Erythroblast (primary cell): ENCODE measurements at regions not wholly inside any gene's neighbourhood (a gene's known extent, or its start where the extent isn't known, plus 50 kb on each side); places are given as distances from the start of the nearest gene placed in this dataset.

Source experiments
- GATA1 ChIP-seq: IDR thresholded peaks from 2 replicates; pipeline ENCODE4 v1.6.1; 2011; ENCODE audit warnings: low read depth, mild to moderate bottlenecking, control low read depth, low read length, moderate library complexity
- POLR2A ChIP-seq: IDR thresholded peaks from 2 replicates; pipeline ENCODE4 v1.6.1; 2011; ENCODE audit warnings: mild to moderate bottlenecking, low read length

DNA sequence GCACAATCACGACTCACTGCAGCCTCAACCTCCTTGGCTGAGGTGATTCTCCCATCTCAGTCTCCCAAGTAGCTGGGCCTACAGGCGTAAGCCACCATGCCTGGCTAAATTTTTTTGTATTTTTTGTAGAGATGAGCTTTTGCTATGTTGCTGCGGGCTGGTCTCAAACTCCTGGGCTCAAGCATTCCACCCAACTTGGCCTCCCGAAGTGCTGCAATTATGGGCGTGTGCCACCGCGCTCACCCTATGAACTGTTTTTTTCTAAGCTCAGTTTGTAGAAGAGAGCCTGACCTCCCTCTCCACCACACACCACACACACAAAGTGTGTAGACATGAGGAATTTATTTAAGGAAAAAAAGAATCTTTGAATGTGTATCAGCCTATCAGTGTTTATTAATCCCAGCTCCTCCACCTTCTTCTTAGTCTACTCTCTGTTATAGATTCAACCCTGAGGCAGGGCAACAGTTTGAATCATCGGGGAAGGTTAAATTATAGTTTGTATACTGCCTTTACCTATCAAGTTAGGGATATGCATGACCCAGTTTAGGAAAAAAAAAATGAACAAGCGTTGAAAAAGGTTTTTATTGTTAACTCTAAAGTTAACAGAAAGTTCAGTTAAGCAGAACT is 74.1 kb downstream of the PLEKHG1 start:
- TF ChIP-seq POLR2A, result no peak
- TF ChIP-seq GATA1, result no peak
